Small intestine (tissue), 7 donors: ENCODE measurements at regions not wholly inside any gene's neighbourhood (a gene's known extent, or its start where the extent isn't known, plus 50 kb on each side); places are given as distances from the start of the nearest gene placed in this dataset.
A peak's percentile ranks its signal among the peaks of the same experiment; 100 is the strongest.

Source experiments
- DNase-seq, 2 donors: peaks; one replicate each; pipeline versions ENCODE4 v3.0.0 to v3.0.0-alpha.2; 2013
- FAIRE-seq: peaks from 2 replicates; lab custom pipeline; 2012; peaks lifted over from hg19 to GRCh38; lab: Jason Lieb, UNC
- H3K27ac ChIP-seq, 3 donors: one replicate each; pipeline ENCODE4 v1.5.1; 2013; ENCODE audit warnings: low read length in 2 of 3, mild to moderate bottlenecking in 2 of 3, control low read depth in 1 of 3, inconsistent platforms in 1 of 3, low read depth in 1 of 3, moderate library complexity in 1 of 3
- H3K27me3 ChIP-seq, 3 donors: one replicate each; pipeline ENCODE4 v1.6.1; 2013; ENCODE audit warnings: low read length in 3 of 3, inconsistent platforms in 1 of 3; ENCODE audit not compliant: control insufficient read depth in 3 of 3, insufficient read depth in 3 of 3
- H3K36me3 ChIP-seq, 3 donors: one replicate each; pipeline ENCODE4 v1.6.1; 2013; ENCODE audit warnings: low read length in 3 of 3, inconsistent platforms in 1 of 3, low read depth in 1 of 3, mild to moderate bottlenecking in 1 of 3, moderate library complexity in 1 of 3; ENCODE audit not compliant: control insufficient read depth in 3 of 3, insufficient read depth in 2 of 3
- H3K4me1 ChIP-seq, 3 donors: one replicate each; pipeline ENCODE4 v1.6.1; 2013; ENCODE audit warnings: low read length in 2 of 3, inconsistent platforms in 1 of 3, low read depth in 1 of 3, mild to moderate bottlenecking in 1 of 3, moderate library complexity in 1 of 3; ENCODE audit not compliant: control insufficient read depth in 3 of 3, insufficient read depth in 2 of 3
- H3K4me3 ChIP-seq, 3 donors: one replicate each; pipeline ENCODE4 v1.5.1; 2013; ENCODE audit warnings: low read length in 3 of 3, control low read depth in 1 of 3, inconsistent platforms in 1 of 3, low read depth in 1 of 3, mild to moderate bottlenecking in 1 of 3, moderate library complexity in 1 of 3
- H3K9me3 ChIP-seq, 2 donors: one replicate each; pipeline ENCODE4 v1.6.1; 2013; ENCODE audit warnings: low read depth in 1 of 2, low read length in 1 of 2; ENCODE audit not compliant: control insufficient read depth in 2 of 2, insufficient read depth in 1 of 2
- WGBS, 3 donors: extraction: QIAGEN DNeasy Blood & Tissue Kit; methylation state at CpG; one replicate each; pipeline ENCODE4 v1.1.7; 2013; 5-methylcytosine and 5-hydroxymethylcytosine counted together
- donor health status: healthy with polysubstance abuse.
- donor health status: control.
- donor health status: control.
- donor health status: Bipolar disorder and iron deficiency.
- donor health status: healthy.

DNA sequence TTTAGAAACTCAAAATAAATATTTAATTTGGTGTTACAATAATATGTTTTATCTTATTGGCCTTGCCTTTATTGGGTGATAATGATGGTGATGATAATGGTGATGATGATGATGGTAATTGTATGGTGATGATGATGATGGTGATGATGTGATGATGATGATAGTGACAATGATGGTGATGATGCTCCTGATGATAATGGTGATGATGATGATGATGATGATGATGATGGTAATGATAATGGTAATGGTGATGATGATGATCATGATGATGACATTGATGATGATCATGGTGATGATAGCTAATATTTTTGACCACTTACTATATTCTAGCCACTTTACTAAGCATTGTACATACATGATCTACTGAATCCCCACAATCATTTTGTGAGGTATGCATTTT is 1548.6 kb upstream of the TMEM132C start:
- Histone ChIP-seq H3K4me3 (no peak overlapping the region), H3K27ac (no peak overlapping the region), H3K27me3 (no peaks in the 10 kb centered on the region), H3K9me3 (no peaks in the 10 kb centered on the region), H3K36me3 (no peaks in the 10 kb centered on the region), H3K4me1 (no peaks in the 10 kb centered on the region)
- no peak for DNase-seq
- FAIRE-seq: no peak

DNA sequence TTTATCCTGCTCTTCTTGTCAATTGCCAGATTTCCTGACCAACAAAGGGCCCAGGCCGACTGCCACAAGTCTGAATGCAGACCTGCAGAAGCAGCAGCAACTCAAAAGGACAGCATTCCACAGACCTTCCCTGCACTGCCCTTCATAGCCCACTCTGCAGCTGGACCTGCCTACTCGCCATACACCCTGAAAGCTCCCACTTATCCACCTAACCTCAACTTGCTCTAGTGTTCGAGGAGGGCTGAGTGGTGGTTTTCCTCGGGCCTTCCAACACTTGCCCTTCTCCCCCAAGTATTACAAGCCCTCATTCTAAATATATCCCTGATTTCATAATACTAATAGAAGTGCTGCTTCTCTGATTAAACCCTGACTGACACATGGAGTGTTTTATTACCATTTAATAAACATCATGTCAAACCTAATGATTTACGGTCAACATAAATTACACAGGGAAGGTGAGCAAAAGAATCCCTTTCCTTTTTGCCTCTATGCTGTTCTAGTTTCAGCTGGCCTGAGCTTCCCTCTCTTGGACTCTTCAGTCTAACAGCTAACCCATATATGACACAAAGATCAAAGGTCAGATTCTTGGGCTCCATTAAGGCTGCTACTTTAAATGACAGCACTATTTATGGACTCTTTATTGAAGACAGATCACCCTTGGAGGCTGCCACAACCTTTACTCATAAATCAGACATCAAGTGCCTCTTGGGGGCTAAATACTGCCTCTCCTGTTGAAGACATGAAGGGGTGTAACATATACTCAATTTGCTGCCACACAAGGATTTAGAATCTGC is 1546.9 kb upstream of the TMEM132C start:
- H3K4me3 ChIP-seq: no peak overlapping the region
- FAIRE-seq (no peak), DNase-seq (peak in 1 of 2 donors; percentile 34)
- H3K36me3 ChIP-seq: no peaks in the 10 kb centered on the region
- H3K9me3 ChIP-seq: no peaks in the 10 kb centered on the region
- H3K27ac ChIP-seq: no peak overlapping the region
- peaks cover 0 to 7% (median 0%) of the 10 kb centered on the region in 3 donors for H3K27me3 ChIP-seq
- H3K4me1 ChIP-seq: no peaks in the 10 kb centered on the region
- WGBS, 3 donors: 19 to 33% (median 31%) methylated on average over 5 of the region's 5 CpGs

DNA sequence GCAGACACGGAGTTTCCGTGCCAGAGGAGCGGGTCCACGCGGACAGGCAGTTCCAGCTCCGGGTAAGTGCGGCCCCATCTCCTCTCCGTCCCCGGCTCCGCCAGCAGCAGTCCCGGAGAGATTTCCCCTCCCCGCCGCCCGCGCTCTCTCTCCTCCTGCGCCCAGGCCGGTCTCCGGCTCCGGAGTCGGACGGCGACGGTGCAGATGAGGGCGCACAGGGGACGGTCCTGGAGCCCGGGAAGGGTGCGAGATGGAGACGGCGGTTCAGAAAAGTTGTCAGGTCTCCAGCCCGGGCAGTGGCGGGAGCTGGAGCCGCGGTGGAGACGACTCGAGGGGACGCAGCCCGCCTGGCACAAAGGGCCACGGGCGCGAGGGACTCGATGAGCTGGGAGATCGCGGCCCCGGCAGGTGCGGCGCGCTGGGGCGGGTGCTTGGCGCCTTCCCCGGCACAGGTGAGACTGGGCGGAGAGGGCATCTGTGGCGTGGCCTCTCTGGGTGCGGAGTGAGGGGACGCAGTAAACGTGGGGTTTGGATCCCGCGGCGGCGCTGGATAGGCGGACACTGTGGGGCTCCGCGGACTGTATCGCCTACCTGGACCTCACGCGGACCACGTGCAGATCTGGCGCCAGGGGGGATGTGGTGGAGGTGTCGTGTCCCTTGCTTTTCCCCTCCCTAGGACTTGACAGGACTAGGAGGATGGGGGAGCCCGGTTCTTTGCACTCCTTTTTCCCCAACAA is 1540.3 kb upstream of the TMEM132C start:
- no peak overlapping the region for H3K4me3 ChIP-seq
- no peaks in the 10 kb centered on the region for H3K4me1 ChIP-seq
- 7 to 23% (median 22%) methylated on average over 59 to 69 of the region's 69 CpGs for WGBS, 3 donors
- peaks cover 0 to 41% (median 18%) of the 10 kb centered on the region in 3 donors for H3K27me3 ChIP-seq
- DNase-seq (no peak), FAIRE-seq (no peak)
- no peaks in the 10 kb centered on the region for H3K9me3 ChIP-seq
- no peak overlapping the region for H3K27ac ChIP-seq
- no peaks in the 10 kb centered on the region for H3K36me3 ChIP-seq

DNA sequence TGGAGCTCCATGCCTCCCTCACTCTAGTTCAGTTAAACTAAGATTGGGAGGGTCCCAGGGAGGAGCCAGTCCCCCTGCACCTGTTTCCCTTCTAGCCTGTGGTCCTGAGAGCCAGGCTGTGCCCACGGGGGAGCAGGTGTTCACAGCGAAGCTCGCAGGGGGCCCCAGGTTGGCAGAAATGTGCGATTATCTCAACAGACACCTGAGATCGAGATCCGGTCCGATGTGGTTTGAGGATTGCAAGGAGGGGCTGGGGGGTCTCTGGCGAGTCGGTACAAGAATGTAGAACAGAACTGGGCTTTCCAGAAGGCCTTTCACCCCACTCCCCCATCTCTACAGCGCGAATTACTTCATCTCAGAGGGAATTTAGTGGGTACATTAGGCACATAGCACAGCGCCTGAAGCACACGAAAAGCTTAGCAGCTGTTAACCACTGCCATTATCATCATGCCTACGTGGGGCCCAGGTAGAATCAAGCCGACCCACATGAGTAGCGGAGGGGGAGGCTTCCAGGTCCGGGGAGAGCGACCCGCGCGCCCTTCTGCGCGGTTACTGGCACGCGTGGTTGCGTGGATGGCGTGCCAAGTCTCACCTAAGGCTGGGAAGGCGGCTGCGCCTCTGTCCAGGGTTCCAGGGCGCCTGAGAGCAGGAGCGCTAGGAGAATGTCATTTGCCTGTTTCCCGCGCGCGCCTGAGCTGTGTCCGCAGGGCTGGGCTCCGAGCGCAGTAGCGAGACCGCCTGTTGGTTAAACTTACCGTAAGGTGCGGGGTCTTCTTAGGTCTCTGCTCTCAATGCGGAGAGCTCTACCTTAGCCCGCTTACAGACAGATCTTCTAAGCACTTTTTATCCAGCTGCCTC is 1539.5 kb upstream of the TMEM132C start:
- FAIRE-seq: no peak
- DNase-seq: no peak
- no peaks in the 10 kb centered on the region for H3K36me3 ChIP-seq
- no peak overlapping the region for H3K4me3 ChIP-seq
- no peaks in the 10 kb centered on the region for H3K4me1 ChIP-seq
- H3K27me3 ChIP-seq: peaks cover 0 to 41% (median 18%) of the 10 kb centered on the region in 3 donors
- no peak overlapping the region for H3K27ac ChIP-seq
- 10 to 26% (median 24%) methylated on average over 44 of the region's 44 CpGs for WGBS, 3 donors
- no peaks in the 10 kb centered on the region for H3K9me3 ChIP-seq

DNA sequence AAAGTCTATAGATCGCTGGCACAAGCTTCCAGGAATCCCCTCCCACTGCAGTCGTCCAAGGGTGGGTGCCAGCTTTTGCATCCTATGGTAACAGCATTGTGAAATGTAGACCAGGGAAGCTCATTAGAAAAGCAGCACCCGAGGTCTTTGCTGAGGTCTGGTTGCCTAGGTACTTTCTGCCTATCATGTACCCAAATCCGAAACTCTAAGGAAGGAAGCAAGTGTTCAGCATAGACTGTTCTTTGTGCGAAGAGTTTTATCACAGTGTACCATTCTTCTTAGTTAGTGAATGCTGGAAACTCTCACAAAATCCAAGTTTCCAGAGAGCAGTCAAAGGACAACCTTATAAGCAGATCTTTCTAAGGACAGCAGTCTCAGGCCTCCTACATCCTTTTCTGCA is 1532.7 kb upstream of the TMEM132C start:
- Histone ChIP-seq H3K27ac (no peak overlapping the region), H3K9me3 (no peaks in the 10 kb centered on the region), H3K4me3 (no peak overlapping the region), H3K36me3 (no peaks in the 10 kb centered on the region), H3K4me1 (no peaks in the 10 kb centered on the region), H3K27me3 (peaks cover 0 to 1% (median 0%) of the 10 kb centered on the region in 3 donors)
- FAIRE-seq: no peak
- WGBS, 3 donors: 51 to 66% (median 60%) methylated on average over 5 of the region's 5 CpGs
- no peak for DNase-seq

DNA sequence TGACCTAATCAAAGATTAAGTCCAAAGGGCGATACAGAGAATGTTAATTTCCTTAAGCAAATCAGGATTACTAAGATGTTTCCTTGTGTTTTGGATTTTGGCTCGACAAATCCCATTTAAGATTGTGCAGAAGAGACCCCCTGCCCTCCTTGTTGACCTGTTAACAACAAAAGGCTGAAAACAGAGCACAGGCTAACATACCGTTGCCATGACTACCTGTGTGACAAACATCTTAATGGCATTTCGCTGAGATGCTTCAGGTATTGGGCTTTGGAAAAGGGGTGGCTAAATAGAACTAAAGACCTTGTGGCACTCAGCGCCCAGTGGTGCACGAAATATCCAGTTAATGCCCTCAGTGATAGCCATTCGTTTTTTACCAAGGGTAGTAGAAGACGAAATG is 1532.3 kb upstream of the TMEM132C start:
- no peak overlapping the region for H3K27ac ChIP-seq

DNA sequence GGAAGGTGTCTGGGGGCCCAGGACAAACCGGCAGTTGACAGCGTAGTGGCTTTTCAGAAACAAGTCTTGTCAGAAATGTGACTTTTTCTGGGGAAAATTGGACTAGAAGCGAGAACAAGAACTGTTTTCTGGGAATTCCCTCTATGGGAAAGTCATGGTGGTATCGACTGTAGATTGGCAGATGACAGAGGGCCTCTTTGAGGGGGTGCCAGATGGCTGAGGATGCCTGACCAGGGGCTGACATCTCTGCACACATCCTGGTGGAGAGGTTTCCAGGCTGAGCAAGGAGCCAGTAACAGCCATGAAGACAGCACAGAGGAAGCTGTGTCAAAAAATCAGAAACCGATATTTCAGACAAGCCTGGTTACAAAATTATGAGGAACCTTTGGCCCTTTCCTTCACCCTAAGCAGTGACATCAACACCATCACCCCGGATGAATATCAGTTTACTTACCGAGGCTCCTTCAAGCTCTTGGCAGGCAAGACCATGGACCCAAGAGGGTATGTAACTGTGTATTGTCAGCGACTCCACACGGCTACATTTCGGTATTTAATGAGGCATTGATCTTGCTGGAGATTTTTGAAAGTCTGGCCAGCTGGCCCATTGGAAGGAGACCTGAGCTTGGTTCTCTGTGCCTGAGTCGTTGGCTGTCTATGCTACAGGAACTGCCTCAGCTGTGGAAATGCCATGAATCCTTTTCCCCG is 1525.3 kb upstream of the TMEM132C start:
- Histone ChIP-seq H3K36me3 (no peaks in the 10 kb centered on the region), H3K4me3 (no peak overlapping the region), H3K4me1 (no peaks in the 10 kb centered on the region), H3K27ac (no peak overlapping the region), H3K9me3 (no peaks in the 10 kb centered on the region), H3K27me3 (no peaks in the 10 kb centered on the region)
- DNase-seq (no peak), FAIRE-seq (no peak)
- WGBS, 3 donors: 78 to 85% (median 84%) methylated on average over 12 of the region's 12 CpGs

More for the DNA sequence above, 1532.3 kb upstream of the TMEM132C start:
- no peaks in the 10 kb centered on the region for H3K4me1 ChIP-seq
- DNase-seq (no peak), FAIRE-seq (no peak)
- 75 to 82% (median 78%) methylated on average over 8 of the region's 8 CpGs for WGBS, 3 donors
- no peak overlapping the region for H3K4me3 ChIP-seq
- H3K9me3 ChIP-seq: no peaks in the 10 kb centered on the region
- no peaks in the 10 kb centered on the region for H3K27me3 ChIP-seq
- H3K36me3 ChIP-seq: no peaks in the 10 kb centered on the region

DNA sequence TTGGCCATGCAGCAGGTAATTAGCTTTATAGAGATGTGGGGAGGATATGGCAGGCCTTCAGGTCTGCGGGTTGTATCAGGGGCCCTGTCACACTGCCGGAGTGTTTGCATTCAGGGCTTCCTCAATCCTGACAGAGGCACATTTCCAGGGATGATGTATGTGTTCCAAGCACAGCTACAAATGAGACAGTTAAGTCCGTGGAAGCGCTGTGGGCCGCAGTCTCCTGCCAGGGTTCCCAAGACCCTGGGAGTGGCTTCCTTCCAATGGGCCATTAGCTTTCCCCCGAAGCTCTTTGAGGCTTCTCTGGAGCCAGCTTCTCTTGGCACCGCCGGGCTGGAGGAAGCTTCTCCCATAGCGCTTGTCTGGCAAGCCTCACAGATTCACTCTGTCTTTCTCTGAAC is 1524.7 kb upstream of the TMEM132C start:
- no peak for FAIRE-seq

More for the DNA sequence above, 1524.7 kb upstream of the TMEM132C start:
- Histone ChIP-seq H3K4me3 (no peak overlapping the region), H3K4me1 (no peaks in the 10 kb centered on the region), H3K27me3 (no peaks in the 10 kb centered on the region), H3K36me3 (no peaks in the 10 kb centered on the region), H3K27ac (no peak overlapping the region), H3K9me3 (no peaks in the 10 kb centered on the region)
- DNase-seq: no peak
- 75 to 84% (median 84%) methylated on average over 9 of the region's 9 CpGs for whole genome bisulfite sequencing, 3 donors
